Islet of Langerhans (tissue), 1 donor: ENCODE measurements at regions not wholly inside any gene's neighbourhood (a gene's known extent, or its start where the extent isn't known, plus 50 kb on each side); places are given as distances from the start of the nearest gene placed in this dataset.
"Not testable (repeated sequence)": the region's sequence is repeated elsewhere in the genome, so short reads cannot be mapped to it uniquely, and the experiment has no call there.

Experiments
- FAIRE-seq: peaks from one replicate; lab custom pipeline; 2011; peaks lifted over from hg19 to GRCh38; lab: Jason Lieb, UNC

DNA sequence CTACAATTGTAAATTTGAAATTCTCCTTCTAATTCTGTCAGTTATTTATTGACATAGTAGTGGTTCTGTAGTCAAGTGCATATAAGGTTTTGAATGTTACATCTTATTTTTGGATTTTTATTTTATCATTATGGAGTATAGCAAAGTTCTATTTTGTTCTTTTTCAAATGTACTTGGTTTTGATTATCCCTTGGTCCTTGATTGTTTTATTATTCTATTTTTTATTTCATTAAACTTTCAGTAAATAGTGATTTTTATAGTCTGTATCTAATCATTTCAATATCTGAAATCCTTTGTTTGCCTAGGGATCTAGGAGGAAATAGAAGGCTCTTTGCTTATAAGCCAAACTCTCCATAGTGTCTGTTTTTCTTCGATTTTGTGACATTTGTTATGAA, 87.8 kb downstream of the HFE start:
- FAIRE-seq: peak; percentile 24

DNA sequence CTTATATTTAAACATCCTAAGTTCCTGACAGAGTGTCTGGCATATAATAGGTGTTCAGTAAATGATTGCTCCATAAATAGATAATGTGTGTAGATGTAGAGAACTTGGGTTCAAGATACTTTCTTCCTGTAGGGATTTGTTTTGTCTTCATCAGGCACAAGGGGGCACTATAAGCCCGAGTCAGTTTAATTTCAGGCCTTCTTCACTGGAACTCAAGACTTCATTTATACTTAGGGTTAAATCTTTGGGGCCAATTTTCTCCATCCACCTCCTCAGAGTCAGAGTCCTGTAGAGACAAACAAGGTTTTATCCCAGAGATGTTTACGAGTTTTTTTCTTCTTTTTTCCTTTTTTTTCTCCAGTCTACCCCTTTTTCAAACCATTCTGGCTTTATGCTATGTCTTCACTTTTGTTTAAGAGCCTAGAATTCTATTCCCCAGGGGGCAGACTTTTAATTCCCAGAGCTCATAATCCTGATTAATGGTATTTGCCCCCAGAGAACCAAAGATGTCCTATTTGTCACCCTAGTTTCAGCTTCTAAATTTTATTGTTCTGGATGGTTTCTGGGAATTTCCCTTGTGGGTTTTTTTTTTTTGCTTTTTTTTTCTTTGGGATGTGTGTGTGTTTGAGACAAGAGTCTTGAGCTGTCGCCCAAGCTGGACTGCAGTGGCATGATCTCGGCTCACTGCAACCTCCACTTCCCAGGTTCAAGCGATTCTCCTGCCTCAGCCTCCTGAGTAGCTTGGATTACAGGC, 88.4 kb downstream of the HFE start:
- FAIRE-seq: no peak

DNA sequence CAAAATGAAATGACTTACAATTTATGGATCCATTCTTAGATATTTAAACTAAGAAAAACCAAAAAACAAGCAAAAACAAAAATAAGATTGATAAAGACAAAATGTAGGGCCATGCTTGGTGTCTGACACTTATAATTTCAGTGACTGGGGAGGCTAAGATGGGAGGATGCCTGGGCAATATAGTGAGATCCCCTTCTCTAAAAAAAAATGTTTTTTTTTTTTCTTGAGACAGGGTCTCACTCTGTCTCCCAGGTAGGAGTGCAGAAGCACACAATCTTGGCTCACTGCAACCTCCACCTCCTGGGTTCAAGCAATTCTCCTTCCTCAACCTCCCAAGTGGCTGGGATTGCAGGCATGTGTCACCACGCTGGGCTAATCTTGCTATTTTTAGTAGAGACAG, 92.4 kb downstream of the HFE start:
- no peak for FAIRE-seq

DNA sequence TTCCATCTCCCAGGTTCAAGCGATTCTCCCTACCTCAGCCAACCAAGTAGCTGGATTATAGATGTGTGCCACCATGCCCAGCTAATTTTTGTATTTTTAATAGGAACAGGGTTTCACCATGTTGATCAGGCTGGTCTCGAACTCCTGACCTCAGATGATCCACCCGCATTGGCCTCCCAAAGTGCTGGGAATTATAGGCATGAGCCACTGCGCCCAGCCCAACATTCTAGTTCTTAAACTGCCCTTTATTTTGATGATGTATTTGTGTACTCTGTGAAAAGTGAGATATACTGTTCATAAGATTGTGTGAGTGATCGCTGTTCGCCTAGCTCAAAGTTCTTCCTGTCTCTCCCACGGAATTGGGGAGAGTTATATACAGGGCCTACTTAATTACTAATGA, 93.1 kb downstream of the HFE start:
- no peak for FAIRE-seq

DNA sequence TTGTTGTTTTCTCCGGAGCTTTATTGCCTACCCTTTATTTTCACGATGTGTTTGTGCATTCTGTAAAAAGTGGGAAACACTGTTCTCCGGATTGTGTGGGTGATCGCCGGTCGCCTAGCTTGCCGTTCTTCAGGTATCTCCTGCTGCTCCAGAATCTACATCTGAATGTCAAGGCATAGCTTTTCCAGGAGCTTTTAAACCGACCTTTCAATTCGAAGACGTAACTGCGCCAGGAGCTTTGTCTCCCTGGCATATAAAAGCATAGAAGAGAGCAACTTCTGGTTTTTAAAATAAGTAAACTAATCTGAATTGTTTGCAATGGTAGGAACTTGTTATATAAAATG, 96.0 kb downstream of the HFE start:
- FAIRE-seq: no peak

DNA sequence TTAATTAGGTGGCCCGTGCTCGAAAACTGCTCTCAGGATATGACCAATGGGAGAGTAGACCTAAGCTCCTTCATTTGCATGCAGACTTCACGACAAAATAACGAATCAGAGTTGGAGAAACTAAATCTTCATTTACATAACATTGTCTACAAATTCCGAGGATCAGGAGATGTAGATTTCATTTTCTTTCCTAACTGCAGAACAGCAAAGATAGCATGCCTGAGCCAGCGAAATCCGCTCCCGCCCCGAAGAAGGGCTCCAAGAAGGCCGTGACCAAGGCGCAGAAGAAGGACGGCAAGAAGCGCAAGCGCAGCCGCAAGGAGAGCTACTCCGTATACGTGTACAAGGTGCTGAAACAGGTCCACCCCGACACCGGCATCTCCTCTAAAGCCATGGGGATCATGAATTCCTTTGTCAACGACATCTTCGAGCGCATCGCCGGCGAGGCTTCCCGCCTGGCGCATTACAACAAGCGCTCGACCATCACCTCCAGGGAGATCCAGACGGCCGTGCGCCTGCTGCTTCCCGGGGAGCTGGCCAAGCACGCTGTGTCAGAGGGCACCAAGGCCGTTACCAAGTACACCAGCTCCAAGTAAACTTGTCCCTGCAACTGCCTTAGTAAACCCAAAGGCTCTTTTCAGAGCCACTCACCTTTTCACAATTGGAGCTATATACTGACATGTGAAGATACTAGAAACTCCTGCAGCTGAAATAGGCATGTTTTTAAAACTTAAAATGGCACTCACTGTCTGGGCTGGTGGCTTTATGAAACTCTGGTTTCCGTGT, 96.5 kb downstream of the HFE start:
- FAIRE-seq: peak; percentile 98

DNA sequence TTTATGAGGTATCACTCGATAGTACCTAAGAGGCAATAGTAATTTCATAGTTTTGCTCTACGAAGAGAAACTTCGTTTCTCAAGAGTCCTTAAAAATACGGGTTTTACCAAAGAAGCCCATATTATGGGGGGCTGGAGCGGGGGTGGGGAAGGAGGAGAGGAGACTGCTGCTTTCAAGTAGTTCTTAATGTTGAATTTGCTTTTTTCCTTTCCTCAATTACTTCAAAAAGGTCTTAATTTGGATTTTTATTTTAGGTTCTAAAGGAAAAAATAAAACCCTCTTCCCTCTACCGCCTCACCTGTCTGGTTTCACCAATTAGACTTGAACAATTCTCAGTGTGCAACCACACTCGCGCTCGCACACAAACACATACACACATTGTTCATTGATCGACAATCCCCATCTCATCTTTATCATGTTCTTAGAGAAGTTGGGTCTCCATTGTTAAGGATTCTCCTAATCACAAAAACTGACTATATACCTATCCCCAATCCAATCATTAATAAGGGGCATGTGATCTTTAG, 97.2 kb downstream of the HFE start:
- no peak for FAIRE-seq

DNA sequence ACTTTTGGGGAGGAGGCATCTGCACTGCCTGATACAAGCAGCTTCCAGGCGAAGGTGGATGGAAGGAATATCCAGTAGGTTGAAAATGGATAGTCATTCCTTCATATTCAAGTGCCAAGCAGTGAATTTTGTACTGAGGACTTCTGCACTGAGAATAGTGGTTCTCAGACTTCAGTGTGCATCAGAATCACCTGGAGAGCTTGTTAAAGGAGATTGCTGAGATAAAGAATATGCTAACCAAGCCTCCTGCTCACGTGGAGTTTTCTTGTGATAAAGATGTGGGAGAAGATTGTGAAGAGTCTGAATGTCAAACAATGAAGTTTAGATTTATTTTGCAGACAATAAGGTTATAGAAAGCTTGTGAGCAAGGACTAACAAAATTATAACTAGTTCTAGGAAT, 97.8 kb downstream of the HFE start:
- FAIRE-seq: no peak

DNA sequence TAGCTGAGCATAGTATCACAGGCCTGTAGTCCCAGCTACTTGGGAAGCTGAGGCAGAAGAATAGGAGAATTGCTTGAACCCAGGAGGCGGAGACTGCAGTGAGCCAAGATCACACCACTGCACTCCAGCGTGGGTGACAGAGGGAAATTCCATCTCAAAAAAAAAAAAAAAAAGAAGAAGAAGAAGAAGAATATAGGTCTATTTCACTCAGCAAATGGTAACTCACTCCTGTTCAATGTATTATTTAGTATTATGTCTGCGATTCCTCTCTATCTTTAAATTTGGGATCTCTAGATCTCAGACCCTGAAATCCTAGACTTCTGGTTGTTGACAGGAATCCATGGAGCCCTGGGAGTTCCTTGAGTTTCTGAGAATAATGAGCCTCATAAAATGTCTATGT, 98.6 kb downstream of the HFE start:
- no peak for FAIRE-seq

DNA sequence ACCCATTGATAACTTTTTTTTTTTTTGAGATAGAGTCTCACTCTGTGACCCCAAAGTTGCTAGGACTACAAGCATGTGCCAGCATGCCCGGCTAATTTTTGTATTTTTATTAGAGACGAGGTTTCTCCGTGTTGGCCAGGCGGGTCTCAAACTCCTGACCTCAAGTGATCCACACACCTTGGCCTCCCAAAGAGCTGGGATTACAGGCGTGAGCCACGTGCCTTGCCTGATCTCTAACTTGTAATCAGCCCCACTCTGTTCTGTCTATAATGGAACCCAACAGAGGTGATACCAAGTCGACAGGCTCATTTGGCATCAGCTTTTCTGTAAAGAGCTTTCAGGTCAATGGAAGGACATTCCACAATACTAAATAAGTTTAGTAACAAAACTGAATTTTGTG, 99.4 kb downstream of the HFE start:
- no peak for FAIRE-seq

DNA sequence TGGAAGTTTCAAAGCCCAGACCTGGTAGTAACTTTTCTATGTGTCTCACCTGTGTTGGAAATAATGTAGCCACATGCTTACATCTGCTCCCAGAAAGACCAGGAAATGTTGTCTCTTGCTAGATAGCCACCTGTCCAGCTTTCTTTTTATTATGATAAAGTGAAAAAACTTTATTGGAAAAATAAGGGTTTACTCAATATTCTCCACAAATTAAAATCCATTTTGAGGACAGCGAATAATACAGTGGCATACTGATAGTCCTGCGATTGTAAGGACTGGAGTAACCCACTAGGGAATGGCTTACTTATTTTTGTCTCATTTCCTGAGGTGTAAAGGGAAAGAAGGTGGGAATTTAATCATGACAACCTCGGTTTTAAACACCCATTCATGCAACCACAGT, 100.1 kb downstream of the HFE start:
- no peak for FAIRE-seq

DNA sequence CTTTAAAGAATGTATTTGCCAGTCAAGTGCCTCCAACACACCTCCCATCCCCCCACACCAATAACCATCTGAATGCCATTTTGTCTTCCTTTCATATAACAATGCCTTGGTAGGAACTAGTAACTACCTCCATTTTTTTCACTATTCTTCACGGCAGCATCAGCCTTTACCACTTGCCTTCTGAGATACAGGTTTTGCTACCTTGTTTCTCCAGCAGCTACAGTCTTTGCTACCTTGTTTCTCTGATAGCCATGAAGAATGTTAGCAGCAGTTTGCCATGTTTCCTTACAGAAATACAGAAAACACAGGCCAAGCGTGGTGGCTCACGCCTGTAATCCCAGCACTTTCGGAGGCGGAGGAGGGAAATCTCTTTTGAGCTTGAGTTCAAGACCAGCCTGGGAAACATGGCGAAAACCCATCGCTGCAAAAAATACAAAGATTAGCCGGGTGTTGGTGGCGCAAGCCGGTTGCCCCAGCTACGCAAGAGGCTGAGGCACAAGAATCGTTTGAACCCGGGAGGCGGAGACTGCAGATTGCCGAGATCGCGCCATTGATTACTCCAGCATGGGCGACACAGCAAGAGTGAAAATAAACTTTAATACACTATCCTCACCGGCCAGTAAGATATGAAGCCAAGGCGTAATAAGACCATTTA, 100.9 kb downstream of the HFE start:
- FAIRE-seq: no peak

DNA sequence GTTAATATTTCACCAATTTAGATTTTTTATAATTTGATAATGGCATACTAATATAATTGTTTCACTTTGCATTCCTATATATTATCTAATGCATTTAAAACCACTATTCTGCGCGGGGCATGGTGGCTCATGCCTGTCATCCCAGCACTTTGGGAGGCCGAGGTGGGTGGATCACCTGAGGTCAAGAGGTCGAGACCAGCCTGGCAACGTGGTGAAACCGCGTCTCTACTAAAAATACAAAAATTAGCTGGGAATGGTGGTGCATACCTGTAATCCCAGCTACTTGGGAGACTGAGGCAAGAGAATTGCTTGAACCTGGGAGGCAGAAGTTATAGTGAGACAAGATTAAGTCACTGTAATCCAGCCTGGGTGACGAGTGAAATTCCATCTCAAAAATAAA, 104.3 kb downstream of the HFE start:
- FAIRE-seq: not testable (repeated sequence)

DNA sequence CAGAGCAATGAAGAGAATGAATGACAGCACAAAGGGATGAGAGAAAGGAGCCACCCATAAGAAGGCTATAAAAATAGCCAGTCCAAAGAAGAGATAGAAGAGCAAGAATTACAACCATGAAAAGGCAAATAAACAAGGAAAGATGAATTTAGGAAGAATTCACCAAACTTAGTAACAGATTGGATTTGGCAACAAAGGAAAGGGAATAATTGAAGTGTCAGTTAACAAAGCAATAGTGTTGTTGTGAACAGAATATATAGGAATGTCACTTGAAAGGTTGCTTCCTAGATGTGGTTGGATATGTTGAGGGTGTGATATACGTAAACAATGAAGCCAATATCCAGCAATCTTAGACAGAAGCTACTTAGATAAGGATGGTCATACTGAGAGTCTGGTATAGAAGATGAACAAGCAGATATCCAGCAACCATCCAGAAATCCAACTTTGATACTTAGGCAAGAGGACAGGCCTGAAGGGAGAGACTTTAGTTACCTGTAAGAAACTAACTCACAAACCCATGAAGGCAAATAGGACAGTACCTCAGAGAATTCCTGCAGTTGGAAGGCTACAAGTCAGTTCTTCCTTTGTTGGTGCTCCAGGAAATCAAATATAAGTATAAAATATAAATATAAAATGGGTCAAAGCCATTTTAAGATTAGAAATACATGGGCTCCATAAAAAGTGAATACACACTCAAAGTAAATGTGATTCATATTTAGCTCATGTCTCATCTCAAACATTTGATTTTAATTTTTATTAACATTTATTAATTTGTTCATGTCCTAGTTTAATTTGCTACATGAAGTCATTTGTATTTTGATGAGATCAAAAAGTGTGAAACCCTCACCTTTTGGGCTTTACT, 106.5 kb downstream of the HFE start:
- no peak for FAIRE-seq

DNA sequence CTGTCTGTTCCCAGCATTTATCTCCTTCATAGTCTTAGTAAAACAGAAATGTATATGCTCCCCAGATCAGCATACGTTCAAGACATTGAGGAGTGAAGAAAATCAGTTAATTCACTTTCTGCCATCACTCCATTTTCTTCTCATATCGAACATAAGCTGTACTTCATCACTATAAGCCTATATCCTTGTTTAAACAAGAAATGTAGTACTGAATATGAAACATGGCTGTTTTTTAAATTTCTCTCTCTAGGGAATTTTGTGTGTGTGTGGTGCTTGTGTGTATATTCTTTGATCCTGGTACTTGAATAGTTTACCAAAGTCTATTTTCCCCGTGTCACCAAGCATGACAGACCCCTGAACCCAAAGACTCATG, 107.1 kb downstream of the HFE start:
- no peak for FAIRE-seq

DNA sequence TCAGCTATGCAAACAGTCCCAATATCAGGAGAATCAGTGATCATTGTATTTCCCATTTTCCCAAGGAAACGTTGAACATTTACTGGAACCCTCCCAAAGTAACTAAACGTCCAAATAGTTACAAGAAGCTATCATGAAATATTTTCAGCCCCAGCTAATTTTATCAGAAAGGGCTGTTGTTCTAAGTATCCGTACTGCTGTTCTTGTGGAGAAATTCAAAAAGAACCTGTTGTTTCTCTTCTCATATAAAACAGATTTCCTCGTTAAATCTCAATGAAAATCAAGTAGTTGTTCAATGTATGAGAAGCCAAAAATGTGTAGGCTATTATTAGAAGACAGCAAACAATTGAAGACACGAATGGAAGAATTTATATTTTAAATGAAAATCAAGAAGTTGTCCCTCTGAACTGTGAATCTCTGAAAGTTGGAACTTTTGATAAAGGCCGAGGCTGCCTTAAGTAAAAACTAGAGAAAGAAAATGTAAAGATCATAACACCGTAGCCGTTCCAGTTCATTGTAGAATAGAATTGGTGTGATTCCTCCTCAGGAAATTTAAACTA, 107.7 kb downstream of the HFE start:
- FAIRE-seq: no peak

DNA sequence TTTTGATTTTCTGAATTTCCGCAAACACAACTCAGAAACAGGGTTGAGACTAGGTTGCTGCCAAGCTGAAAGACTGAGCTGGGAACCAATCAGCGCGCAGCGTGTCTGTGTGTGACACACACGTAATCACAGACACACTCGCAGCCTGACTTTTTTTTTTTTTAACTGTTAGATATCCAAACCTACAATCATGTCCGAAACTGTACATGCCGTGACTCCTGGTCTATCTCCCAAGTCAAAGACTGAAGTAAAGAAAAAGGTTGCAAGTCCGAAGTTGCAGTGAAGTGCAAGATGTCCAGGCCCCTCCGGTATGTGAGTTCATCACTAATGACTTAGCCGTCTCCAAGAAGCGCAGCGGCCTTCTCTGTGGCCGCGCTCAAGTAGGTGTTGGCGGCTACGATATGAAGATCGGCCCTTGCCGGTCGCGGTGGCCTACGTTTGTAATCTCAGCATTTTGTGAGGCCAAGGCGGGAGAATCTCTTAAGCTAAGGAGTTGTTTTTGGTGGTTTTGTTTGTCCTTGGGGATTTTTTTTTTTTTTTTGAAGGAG, 108.2 kb downstream of the HFE start:
- peak; percentile 61 for FAIRE-seq

DNA sequence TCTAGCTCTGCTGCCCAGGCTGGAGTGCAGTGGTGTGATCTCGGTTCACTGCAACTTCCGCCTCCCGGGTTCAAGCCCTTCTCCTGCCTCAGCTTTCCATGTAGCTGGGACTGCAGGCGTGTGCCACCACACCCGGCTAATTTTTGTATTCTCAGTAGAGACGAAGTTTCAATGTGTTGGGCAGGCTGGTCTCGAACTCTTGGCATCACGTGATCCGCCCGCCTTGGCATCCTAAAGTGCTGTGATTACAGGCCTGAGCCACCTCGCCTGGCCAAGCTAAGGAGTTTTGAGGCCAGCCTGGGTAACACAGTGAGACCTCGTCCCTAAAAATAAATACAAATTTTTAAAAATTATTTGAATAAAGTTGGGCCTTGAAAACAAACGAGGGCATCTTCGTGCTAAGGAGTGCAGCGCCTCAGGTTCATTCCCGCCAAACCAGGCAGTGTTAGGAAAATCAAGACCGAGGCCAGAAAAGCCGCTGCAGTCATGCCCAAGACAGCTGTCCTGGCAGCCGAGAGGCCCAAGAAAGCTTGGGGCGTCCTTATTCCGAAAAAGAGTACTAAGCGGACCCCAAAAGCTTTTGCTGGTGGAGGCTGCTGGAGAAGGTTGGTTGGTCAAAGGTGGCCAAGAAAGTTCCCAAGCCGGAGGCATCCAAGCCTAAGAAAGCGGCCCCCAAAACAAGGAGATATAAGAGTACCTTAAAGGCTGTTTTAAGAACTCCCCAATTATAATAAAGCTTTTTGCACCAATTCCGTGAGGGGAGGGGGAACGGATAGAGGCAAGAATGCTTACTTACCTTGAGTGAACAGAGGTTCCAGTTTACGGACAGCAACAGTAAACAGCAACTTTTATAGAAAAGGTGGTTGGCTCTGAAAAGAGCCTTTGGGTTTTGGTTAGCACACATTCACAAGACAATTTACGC, 109.0 kb downstream of the HFE start:
- FAIRE-seq: no peak

DNA sequence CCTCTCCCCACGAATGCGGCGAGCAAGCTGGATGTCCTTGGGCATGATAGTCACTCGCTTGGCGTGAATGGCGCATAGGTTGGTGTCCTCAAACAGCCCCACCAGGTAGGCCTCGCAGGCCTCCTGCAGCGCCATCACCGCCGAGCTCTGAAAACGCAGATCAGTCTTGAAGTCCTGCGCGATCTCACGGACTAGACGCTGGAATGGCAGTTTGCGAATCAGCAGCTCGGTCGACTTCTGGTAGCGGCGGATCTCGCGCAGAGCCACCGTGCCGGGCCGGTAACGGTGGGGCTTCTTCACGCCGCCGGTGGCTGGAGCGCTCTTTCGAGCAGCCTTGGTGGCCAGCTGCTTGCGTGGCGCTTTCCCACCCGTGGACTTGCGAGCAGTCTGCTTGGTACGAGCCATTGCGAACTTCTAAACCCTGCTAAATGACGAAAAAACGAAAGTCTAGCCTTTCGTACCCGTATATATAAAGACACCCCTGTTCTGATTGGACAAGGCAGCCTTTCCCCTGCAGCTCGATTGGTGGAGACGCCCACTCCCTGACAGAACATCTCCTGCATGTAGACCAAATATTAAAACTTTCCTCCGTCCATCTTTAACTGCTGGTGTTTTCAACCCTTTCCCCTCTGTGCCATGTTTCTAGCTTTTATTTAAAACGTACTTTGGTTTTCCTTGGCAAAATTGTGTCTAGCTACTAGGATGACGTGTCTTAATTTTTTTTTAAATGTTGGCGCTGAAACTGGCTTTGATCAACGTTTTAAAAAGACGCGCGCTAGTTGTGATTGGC, 109.8 kb downstream of the HFE start:
- FAIRE-seq: peak; percentile 17

DNA sequence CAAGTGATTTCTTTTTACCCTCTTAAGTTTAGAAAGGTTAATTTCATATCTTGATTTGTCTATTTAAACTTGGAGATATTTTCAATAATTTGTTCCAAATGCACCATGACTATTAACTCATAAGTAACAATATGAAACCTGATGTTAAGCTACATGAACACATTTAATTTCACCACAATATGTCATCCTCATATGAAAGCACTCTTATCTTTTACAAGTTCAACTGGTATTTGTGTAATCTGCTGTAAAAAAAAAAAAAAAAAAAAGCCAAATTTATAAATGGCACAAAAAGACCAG, 110.4 kb downstream of the HFE start:
- FAIRE-seq: no peak
